ENCODE measurements at regions not wholly inside any gene's neighbourhood (a gene's known extent, or its start where the extent isn't known, plus 50 kb on each side); places are given as distances from the start of the nearest gene placed in this dataset.

DNA sequence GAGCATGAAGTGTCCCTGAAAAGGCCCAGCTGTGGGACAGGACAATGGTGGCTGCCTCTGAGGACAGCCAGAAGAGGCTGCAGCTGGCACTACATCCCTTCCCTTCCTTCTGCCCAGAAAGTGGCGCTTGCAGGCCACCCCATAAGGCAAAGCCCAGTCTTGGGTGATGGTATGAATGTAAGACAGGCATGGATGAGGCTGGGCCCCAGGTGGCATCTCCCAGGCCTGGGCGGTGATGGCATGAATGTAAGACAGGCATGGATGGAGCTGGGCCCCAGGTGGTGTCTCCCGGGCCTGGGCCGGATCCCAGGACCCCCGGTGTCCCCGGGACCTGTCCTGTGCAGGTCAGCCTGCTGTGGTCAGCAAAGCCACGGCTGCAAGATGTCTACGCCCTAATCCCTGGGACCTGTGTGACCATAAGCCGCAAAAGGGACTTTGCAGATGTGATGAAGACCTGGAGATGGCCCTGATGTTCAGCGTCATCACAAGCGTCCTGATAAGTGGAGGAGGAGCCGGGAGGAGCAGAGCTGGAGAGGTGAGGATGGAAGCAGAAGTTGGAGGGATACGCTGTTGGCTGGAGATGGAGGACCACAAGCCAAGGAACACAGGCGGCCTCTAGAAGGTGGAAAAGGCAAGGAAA is 181.1 kb downstream of the CTTN start:
- TF ChIP-seq, protein P1, sequence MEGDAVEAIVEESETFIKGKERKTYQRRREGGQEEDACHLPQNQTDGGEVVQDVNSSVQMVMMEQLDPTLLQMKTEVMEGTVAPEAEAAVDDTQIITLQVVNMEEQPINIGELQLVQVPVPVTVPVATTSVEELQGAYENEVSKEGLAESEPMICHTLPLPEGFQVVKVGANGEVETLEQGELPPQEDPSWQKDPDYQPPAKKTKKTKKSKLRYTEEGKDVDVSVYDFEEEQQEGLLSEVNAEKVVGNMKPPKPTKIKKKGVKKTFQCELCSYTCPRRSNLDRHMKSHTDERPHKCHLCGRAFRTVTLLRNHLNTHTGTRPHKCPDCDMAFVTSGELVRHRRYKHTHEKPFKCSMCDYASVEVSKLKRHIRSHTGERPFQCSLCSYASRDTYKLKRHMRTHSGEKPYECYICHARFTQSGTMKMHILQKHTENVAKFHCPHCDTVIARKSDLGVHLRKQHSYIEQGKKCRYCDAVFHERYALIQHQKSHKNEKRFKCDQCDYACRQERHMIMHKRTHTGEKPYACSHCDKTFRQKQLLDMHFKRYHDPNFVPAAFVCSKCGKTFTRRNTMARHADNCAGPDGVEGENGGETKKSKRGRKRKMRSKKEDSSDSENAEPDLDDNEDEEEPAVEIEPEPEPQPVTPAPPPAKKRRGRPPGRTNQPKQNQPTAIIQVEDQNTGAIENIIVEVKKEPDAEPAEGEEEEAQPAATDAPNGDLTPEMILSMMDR (IDR thresholded peaks at IDR 0.05; ENCODE audit: low read depth, low read length), result no peak
- TF ChIP-seq, protein P2, sequence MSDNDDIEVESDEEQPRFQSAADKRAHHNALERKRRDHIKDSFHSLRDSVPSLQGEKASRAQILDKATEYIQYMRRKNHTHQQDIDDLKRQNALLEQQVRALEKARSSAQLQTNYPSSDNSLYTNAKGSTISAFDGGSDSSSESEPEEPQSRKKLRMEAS (IDR thresholded peaks at IDR 0.05; ENCODE audit: low read depth, low read length), result no peak

Data from NB4 (cell line).